ENCODE measurements at regions not wholly inside any gene's neighbourhood (a gene's known extent, or its start where the extent isn't known, plus 50 kb on each side); places are given as distances from the start of the nearest gene placed in this dataset.

DNA sequence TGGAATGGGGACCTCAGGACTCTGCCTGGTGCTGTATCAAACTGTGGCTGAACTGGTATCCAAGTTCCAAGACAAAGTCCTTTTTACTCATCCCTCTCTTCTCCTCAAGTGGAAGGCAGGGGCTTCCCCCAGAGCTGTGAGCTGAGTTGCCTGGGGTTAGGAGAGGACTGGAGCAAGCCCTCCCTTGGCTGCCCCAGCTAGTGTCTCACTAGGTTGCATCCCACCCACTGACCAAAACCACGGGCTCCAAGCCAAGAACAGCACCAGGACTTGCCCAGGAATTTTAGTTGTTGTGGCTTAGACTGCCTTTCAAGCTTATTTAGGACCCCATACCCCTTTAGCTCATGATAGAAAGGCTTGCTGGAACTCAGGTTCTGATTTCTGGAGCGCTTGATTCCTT is 158.7 kb upstream of the TNC start:
- no peaks in the 10 kb centered on the region for H3K27me3 Mint-ChIP-seq (ENCODE audit: low read depth)

DNA sequence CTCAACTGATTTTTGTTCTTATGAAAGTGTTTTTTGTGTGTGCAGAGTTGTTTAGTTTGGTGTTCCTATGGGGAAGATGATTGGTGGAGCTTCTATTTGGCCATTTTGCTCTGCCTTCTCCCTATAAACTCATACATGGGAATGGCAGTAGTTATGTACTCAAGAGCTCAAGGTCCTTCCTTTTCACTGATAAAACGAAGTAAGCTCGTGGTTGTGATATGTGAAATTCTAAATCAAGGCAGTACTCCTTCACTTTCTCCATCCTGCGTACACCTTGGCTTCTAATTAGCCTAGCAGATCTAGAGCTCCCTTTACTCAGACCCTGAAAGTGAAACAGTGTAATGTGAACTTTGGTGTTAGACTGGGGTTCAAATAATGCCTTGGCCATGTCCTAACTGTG is 159.3 kb upstream of the TNC start:
- H3K9me3 Mint-ChIP-seq, result no peaks in the 10 kb centered on the region
- intact Hi-C loops (cut with micrococcal nuclease), result no loop called here

More for the DNA sequence above, 158.7 kb upstream of the TNC start:
- no peaks in the 10 kb centered on the region for H3K9me3 Mint-ChIP-seq
- no peak overlapping the region for H3K4me3 Mint-ChIP-seq (ENCODE audit: low read depth)
- H3K4me1 Mint-ChIP-seq (ENCODE audit: low read depth), result no peaks in the 10 kb centered on the region
- intact Hi-C loops (cut with micrococcal nuclease), result no loop called here
- H3K36me3 Mint-ChIP-seq (ENCODE audit: low read depth), result no peaks in the 10 kb centered on the region
- H3K27ac Mint-ChIP-seq, result no peak overlapping the region
- no peak for DNase-seq (ENCODE audit: low spot score)

DNA sequence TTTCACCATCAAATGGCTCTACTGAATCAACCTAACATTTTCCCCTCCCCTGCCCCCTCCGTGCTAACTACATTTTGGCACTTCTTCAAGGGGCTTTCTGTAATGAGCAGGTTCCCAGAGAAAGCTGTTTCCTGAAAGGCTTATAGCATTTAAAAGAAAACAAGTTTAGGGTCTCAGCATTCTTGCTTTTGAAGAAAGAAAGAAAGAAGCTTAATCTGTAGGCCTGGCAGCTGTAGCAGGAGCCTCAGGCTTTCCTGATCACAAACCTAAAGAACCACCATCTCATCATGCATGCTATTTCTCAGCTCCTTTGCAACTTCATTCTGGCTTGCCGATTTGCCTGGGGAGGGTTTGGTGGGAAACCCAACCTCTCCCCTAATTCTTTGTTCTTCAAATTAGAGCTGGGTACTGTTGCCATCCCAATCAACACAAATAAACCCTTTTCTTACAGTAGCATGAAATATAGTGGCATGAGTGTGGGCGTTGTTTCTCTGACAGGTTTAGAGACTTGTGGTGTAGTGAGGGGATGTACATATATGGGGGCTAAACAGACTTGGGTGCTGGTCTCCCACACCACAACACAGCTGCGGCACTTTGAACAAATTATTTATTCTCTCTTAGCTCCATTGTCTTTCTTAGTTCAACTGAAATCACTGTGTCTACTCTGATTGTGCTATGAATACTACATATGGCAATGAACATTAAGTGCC is 160.5 kb upstream of the TNC start:
- intact Hi-C loops (cut with micrococcal nuclease), result no loop called here
- Mint-ChIP-seq H3K27ac (no peak overlapping the region), H3K4me3 (ENCODE audit: low read depth) (no peak overlapping the region), H3K4me1 (ENCODE audit: low read depth) (no peaks in the 10 kb centered on the region), H3K36me3 (ENCODE audit: low read depth) (no peaks in the 10 kb centered on the region), H3K9me3 (no peaks in the 10 kb centered on the region), H3K27me3 (ENCODE audit: low read depth) (no peaks in the 10 kb centered on the region)
- DNase-seq (ENCODE audit: low spot score), result no peak

More for the DNA sequence above, 159.3 kb upstream of the TNC start:
- Mint-ChIP-seq H3K27me3 (ENCODE audit: low read depth) (no peaks in the 10 kb centered on the region), H3K4me1 (ENCODE audit: low read depth) (no peaks in the 10 kb centered on the region), H3K27ac (no peak overlapping the region), H3K4me3 (ENCODE audit: low read depth) (no peak overlapping the region), H3K36me3 (ENCODE audit: low read depth) (no peaks in the 10 kb centered on the region)
- DNase-seq (ENCODE audit: low spot score), result no peak

DNA sequence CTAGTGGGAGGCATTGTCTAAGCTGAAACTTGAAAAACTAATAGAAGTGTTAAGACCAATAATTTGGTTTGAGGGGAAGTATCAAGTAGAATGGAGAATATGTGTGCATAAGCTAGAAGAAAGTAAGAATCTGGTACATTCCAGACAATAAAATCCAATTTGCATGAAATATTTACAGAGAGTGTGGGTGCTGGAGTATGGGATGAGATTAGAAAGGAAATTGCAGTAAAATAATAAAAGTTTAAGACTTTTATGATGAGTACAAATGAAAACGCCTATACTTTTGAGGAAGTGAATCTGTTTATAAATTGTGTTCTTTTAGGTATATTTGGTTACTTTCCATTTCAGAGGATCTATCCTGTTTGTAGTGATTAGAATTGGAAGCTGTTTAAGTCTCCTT is 165.4 kb upstream of the TNC start:
- Mint-ChIP-seq H3K36me3 (ENCODE audit: low read depth) (no peaks in the 10 kb centered on the region), H3K27ac (no peak overlapping the region), H3K4me1 (ENCODE audit: low read depth) (no peaks in the 10 kb centered on the region), H3K9me3 (no peaks in the 10 kb centered on the region), H3K4me3 (ENCODE audit: low read depth) (no peak overlapping the region), H3K27me3 (ENCODE audit: low read depth) (no peaks in the 10 kb centered on the region)
- intact Hi-C loops (cut with micrococcal nuclease), result no loop called here
- no peak for DNase-seq (ENCODE audit: low spot score)

DNA sequence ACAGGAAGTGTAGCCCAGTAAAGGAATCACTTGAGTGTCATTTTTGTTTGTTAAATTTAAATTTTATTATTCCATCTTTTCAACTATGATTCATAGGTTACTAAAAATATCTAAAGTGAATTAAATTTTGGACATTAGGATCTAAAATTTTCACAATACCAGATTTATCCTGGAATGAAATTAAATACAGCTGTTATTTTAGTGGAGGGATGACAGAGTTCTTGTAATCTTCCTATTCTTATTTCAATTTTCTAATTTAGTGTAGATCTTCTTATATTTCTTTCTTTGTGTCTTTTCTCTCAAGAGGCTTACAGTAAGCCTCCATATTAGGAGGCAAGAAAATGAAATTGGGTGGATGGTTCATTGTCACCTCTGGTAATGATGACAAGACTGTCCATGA is 167.9 kb upstream of the TNC start:
- Mint-ChIP-seq H3K36me3 (ENCODE audit: low read depth) (no peaks in the 10 kb centered on the region), H3K9me3 (no peaks in the 10 kb centered on the region), H3K27me3 (ENCODE audit: low read depth) (no peaks in the 10 kb centered on the region), H3K4me3 (ENCODE audit: low read depth) (no peak overlapping the region), H3K27ac (no peak overlapping the region), H3K4me1 (ENCODE audit: low read depth) (no peaks in the 10 kb centered on the region)
- no peak for DNase-seq (ENCODE audit: low spot score)
- intact Hi-C loops (cut with micrococcal nuclease), result no loop called here

DNA sequence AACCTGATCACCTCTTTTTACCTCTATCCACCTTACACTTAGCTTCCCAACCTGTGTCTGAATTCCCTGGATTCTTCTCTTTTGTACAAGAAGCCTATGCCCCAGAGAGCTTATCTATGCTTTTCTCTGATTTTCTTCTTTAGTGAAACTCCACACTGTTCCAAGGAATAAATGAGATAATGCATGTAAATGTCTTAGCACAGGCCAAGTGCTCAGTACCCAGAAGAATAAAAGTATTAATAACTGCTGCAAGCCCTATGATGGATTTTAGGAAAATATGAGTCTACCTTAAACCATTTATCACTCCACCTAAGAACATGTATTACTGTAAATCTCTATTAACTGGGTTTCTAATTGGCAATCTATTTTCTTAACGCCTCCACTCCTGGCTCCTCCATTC is 168.5 kb upstream of the TNC start:
- H3K27ac Mint-ChIP-seq, result no peak overlapping the region
- H3K36me3 Mint-ChIP-seq (ENCODE audit: low read depth), result no peaks in the 10 kb centered on the region
- H3K4me3 Mint-ChIP-seq (ENCODE audit: low read depth), result no peak overlapping the region
- H3K27me3 Mint-ChIP-seq (ENCODE audit: low read depth), result no peaks in the 10 kb centered on the region
- intact Hi-C loops (cut with micrococcal nuclease), result no loop called here
- H3K4me1 Mint-ChIP-seq (ENCODE audit: low read depth), result no peaks in the 10 kb centered on the region
- no peak for DNase-seq (ENCODE audit: low spot score)
- no peaks in the 10 kb centered on the region for H3K9me3 Mint-ChIP-seq

DNA sequence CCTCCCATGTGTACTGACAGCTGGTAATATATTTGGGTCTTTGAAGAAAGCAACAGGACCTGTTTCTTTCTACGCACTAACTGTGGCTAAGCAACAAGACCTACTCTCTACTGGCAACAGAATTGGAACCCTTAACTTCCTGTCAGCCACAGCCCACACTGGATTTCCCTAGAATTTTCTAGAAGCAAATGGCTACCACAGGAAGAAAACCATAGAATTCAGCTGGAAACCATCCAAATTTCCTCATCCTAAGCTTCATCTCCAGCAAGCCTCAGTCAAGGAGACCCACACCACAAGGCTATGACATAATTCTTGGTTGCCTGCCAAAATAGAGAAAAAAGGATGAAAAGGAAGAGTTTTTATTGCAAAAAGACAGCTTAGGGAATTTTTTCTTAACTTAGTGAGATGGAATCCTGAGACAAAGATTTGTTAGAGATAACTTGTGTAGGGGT is 171.8 kb upstream of the TNC start:
- H3K27me3 Mint-ChIP-seq (ENCODE audit: low read depth), result no peaks in the 10 kb centered on the region
- no peak overlapping the region for H3K4me3 Mint-ChIP-seq (ENCODE audit: low read depth)
- H3K36me3 Mint-ChIP-seq (ENCODE audit: low read depth), result no peaks in the 10 kb centered on the region
- no peaks in the 10 kb centered on the region for H3K9me3 Mint-ChIP-seq
- H3K4me1 Mint-ChIP-seq (ENCODE audit: low read depth), result no peaks in the 10 kb centered on the region
- intact Hi-C loops (cut with micrococcal nuclease), result no loop called here
- H3K27ac Mint-ChIP-seq, result no peak overlapping the region
- no peak for DNase-seq (ENCODE audit: low spot score)

DNA sequence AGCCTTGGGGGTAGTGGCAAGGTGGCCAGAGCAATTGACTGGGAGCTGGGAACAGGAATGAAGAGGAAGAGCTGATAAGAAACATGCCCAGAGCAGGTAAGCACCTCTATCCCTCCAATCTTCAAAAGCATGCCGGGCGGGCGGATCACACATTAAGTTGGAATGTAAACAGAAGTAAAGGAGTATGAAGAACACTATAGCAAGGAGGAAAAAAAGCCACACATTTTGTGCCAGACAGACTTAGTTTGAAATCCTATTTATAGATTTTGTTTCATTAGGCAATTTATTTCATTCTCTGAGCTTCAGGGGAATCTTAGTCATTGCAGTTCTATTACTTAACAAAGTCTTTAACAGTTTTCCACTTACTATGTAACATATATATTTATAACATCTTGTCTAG is 173.9 kb upstream of the TNC start:
- H3K9me3 Mint-ChIP-seq, result no peaks in the 10 kb centered on the region
- intact Hi-C loops (cut with micrococcal nuclease), result no loop called here
- H3K36me3 Mint-ChIP-seq (ENCODE audit: low read depth), result no peaks in the 10 kb centered on the region
- no peaks in the 10 kb centered on the region for H3K27me3 Mint-ChIP-seq (ENCODE audit: low read depth)
- no peak overlapping the region for H3K4me3 Mint-ChIP-seq (ENCODE audit: low read depth)
- H3K27ac Mint-ChIP-seq, result no peak overlapping the region
- no peaks in the 10 kb centered on the region for H3K4me1 Mint-ChIP-seq (ENCODE audit: low read depth)
- no peak for DNase-seq (ENCODE audit: low spot score)

DNA sequence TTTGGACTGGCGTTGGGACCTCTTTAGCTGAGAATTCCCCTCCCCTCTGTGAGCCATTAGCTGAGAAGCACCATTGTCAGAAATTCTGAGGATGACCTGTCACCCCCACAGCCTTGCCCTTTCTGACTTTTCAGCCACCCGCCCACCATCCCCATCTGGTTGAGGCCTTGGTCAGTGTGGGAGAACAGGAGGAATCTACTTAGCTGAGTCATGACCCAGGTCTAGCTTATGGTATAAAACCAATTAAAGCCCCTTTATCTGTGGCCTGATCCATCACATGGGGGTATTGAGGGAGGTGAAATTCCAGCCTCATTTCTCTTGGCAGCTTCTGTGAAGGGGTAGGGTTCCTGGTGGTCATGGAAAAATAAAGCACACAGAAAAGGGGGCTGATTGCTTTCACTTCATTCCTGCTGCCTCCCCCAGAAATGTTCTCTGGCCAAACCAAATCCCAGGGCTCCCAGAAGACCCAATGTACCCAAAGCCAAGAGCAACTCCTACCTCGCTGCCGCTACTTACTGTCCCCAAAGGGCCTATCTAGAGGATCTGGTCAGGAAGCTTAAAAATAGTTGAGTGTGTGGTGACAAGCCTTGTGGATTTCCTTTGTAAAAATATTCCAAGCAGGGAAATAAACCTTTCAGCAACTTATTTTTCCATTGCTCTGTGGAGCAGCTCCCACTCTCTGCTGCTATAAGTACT is 174.8 kb upstream of the TNC start:
- no peak for DNase-seq (ENCODE audit: low spot score)
- Mint-ChIP-seq H3K4me1 (ENCODE audit: low read depth) (no peaks in the 10 kb centered on the region), H3K27ac (no peak overlapping the region), H3K36me3 (ENCODE audit: low read depth) (no peaks in the 10 kb centered on the region), H3K9me3 (no peaks in the 10 kb centered on the region), H3K4me3 (ENCODE audit: low read depth) (no peak overlapping the region), H3K27me3 (ENCODE audit: low read depth) (no peaks in the 10 kb centered on the region)
- intact Hi-C loops (cut with micrococcal nuclease), result no loop called here

DNA sequence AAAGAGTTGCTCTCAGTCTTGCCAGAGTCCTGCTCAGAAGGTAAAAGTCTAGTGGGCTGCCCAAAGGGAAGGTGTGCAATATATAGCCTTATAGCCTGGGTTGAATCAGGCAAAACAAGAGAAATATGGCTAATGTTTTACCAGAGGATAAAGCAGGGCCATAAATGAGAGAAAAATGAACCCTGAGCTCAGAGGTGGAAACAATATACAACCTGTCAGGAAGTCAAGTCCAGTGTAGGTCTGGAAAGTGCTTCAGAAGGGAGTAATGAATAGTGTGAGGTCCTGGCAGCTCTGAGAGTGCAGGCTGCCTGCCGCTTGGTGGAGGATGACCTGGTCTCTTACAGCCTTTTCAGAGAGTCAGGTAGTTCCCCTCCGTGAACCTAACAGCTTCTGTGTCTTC is 177.8 kb upstream of the TNC start:
- intact Hi-C loops (cut with micrococcal nuclease), result no loop called here
- Mint-ChIP-seq H3K27me3 (ENCODE audit: low read depth) (no peaks in the 10 kb centered on the region), H3K4me1 (ENCODE audit: low read depth) (no peaks in the 10 kb centered on the region), H3K36me3 (ENCODE audit: low read depth) (no peaks in the 10 kb centered on the region), H3K9me3 (no peaks in the 10 kb centered on the region), H3K4me3 (ENCODE audit: low read depth) (no peak overlapping the region), H3K27ac (no peak overlapping the region)
- DNase-seq (ENCODE audit: low spot score), result no peak

DNA sequence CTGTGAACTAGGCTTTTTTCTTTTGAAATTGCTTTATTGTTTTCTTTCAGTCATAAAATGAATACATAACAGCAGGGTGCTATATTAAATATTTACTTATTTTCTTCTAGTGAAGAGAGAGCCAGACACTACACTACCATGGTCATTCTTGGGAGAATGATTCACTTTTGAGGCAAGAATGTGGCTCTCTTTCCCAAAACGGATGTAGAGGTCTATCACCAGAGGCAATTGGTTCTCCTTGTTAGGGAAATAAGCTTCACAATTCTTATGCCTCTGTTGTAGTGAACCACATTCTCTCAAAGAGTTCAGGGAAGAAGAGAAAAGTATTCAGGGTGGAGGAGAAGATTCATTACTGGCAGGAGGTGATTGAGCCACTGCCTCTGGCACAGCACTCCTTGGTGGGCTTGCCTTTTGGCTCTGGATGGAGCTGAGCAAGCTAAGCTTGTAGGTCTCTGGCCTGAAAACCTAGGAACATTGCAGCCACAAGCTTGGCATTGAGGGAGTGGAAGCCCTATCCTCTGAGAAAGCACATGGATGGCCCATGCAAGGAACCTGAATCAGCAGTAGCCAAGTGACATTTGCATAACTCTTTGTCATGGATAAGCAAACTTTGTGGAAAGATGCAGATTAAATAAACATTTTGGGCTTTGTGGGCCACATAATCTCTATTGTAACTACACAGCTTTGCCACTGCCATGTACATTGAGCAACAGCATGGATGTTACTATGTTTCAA is 179.0 kb upstream of the TNC start:
- Mint-ChIP-seq H3K4me1 (ENCODE audit: low read depth) (no peaks in the 10 kb centered on the region), H3K27ac (no peak overlapping the region), H3K4me3 (ENCODE audit: low read depth) (no peak overlapping the region), H3K36me3 (ENCODE audit: low read depth) (no peaks in the 10 kb centered on the region), H3K9me3 (no peaks in the 10 kb centered on the region), H3K27me3 (ENCODE audit: low read depth) (no peaks in the 10 kb centered on the region)
- DNase-seq (ENCODE audit: low spot score), result no peak
- intact Hi-C loops (cut with micrococcal nuclease), result no loop called here

DNA sequence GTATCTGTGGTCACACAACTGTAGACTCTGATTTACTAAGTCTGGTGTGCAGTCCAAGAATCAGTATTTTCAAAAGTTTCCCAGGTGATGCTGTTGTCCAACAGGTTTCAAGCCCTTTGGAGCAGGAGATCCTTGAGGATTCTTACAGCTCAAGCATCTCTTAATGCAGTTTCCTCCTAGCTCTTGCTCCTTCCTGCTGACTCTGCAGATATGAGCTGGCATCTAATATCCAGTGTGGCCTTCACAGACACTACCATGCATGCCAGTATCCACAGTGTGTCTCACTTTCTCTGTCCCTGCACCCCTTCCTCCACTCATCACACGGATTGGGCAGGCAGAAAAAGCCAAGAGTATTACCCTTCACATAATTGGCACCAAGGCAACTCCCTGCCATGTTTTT is 182.2 kb upstream of the TNC start:
- Mint-ChIP-seq H3K36me3 (ENCODE audit: low read depth) (no peaks in the 10 kb centered on the region), H3K27me3 (ENCODE audit: low read depth) (no peaks in the 10 kb centered on the region), H3K4me1 (ENCODE audit: low read depth) (no peaks in the 10 kb centered on the region), H3K27ac (no peak overlapping the region), H3K9me3 (no peaks in the 10 kb centered on the region), H3K4me3 (ENCODE audit: low read depth) (no peak overlapping the region)
- DNase-seq (ENCODE audit: low spot score), result no peak
- intact Hi-C loops (cut with micrococcal nuclease), result no loop called here

DNA sequence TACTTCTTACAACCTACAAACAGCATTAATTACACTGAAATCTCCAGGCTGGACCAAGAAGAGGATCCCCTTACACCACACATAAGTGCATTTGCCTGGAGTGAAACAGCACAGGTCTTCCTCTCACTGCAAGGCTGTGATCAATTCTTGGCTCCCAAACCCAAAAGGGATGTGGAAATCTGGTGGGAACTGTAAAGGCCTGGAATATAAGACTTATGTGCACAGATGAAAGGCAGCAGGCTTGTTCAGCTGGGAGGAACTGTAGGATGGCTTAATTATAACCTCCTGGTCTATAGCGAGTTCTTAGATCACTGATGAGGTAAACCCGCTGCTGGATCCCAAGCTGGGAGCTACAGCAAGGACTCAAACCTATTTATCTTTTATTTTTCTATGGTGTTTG is 182.9 kb upstream of the TNC start:
- Mint-ChIP-seq H3K36me3 (ENCODE audit: low read depth) (no peaks in the 10 kb centered on the region), H3K27ac (no peak overlapping the region), H3K4me3 (ENCODE audit: low read depth) (no peak overlapping the region), H3K4me1 (ENCODE audit: low read depth) (no peaks in the 10 kb centered on the region), H3K9me3 (no peaks in the 10 kb centered on the region), H3K27me3 (ENCODE audit: low read depth) (no peaks in the 10 kb centered on the region)
- intact Hi-C loops (cut with micrococcal nuclease), result no loop called here
- no peak for DNase-seq (ENCODE audit: low spot score)

Data from activated T-helper 2 cell treated with anti-CD3 and anti-CD28 coated beads, Interferon-gamma antibody, Interleukin-2, Interleukin-4, amounts not matched to agents 10 μg/mL and 5 μg/mL and 100 μg/mL, durations not matched to agents 14 hours and 24 hours and 36 hours (primary cell).